GM19395 (cell line): ENCODE measurements at regions not wholly inside any gene's neighbourhood (a gene's known extent, or its start where the extent isn't known, plus 50 kb on each side); places are given as distances from the start of the nearest gene placed in this dataset.

ENCODE experiments used
- ATAC-seq: cut with Tn5 transposase; IDR thresholded peaks from one replicate; pipeline ENCODE4 v1.9.1; 2021; ENCODE audit warnings: mild to moderate bottlenecking, moderate library complexity; ENCODE audit not compliant: unreplicated experiment

- ATAC-seq, result peak; percentile 86
Measured at GRCh38 chr13:59176775-59177174, 987.0 kb downstream of the DIAPH3 start.

GRCh38 chr13:59178344-59178743 lies 985.4 kb downstream of the DIAPH3 start:
- ATAC-seq, result no peak

GRCh38 chr13:59182241-59182640 lies 981.5 kb downstream of the DIAPH3 start:
- ATAC-seq, result no peak

- no peak for ATAC-seq
Measured at GRCh38 chr13:59197397-59197796, 966.3 kb downstream of the DIAPH3 start.

- ATAC-seq, result no peak
Measured at GRCh38 chr13:59201841-59202240, 961.9 kb downstream of the DIAPH3 start.

- no peak for ATAC-seq
Measured at GRCh38 chr13:59203855-59204254, 959.9 kb downstream of the DIAPH3 start.

- no peak for ATAC-seq
Measured at GRCh38 chr13:59205501-59205900, 958.2 kb downstream of the DIAPH3 start.

GRCh38 chr13:59208405-59209195 lies 955.1 kb downstream of the DIAPH3 start:
- ATAC-seq, result no peak

GRCh38 chr13:59210543-59210942 lies 953.2 kb downstream of the DIAPH3 start:
- ATAC-seq, result no peak

GRCh38 chr13:59211606-59212005 lies 952.1 kb downstream of the DIAPH3 start:
- ATAC-seq, result no peak

- no peak for ATAC-seq
Measured at GRCh38 chr13:59229401-59229800, 934.3 kb downstream of the DIAPH3 start.

GRCh38 chr13:59229861-59230260 lies 933.9 kb downstream of the DIAPH3 start:
- ATAC-seq, result no peak

- ATAC-seq, result no peak
Measured at GRCh38 chr13:59230484-59231264, 933.1 kb downstream of the DIAPH3 start.

- ATAC-seq, result no peak
Measured at GRCh38 chr13:59236309-59236919, 927.3 kb downstream of the DIAPH3 start.

GRCh38 chr13:59236944-59237343 lies 926.8 kb downstream of the DIAPH3 start:
- no peak for ATAC-seq

- ATAC-seq, result no peak
Measured at GRCh38 chr13:59247171-59247570, 916.6 kb downstream of the DIAPH3 start.

GRCh38 chr13:59250336-59251189 lies 913.2 kb downstream of the DIAPH3 start:
- no peak for ATAC-seq

GRCh38 chr13:59259165-59260000 lies 904.3 kb downstream of the DIAPH3 start:
- no peak for ATAC-seq

GRCh38 chr13:59261928-59262488 lies 901.7 kb downstream of the DIAPH3 start:
- no peak for ATAC-seq

- ATAC-seq, result no peak
Measured at GRCh38 chr13:59263531-59263930, 900.2 kb downstream of the DIAPH3 start.
